HEK293 (cell line): ENCODE measurements at regions not wholly inside any gene's neighbourhood (a gene's known extent, or its start where the extent isn't known, plus 50 kb on each side); places are given as distances from the start of the nearest gene placed in this dataset.

Source experiments
- CTCF ChIA-PET: fragments of 350-600 bp; formaldehyde crosslinking; extraction: SDS; loops from one replicate; lab custom pipeline; 2021; ENCODE audit warnings: antibody characterized with exemption; lab: Yijun Ruan, JAX
- POLR2A ChIA-PET: fragments of 300-600 bp; formaldehyde crosslinking; extraction: SDS; loops from one replicate; lab custom pipeline; 2020; ENCODE audit warnings: antibody characterized with exemption, inconsistent platforms; lab: Yijun Ruan, JAX
- H3K27ac ChIP-seq: fragments of 200-500 bp; sonication (Bioruptor generic); 2 replicates; pipeline ENCODE4 v1.5.1; 2014; ENCODE audit warnings: low read depth, low read length, control low read depth, inconsistent platforms; ENCODE audit errors: extremely low read depth
- H3K36me3 ChIP-seq, 2 experiments: fragments of 200-500 bp in 1 of 2; sonication (Bioruptor generic) in 1 of 2; 1 replicate in 1 of 2; 2 replicates in 1 of 2; pipeline ENCODE4 v1.5.1; 2014 to 2017; ENCODE audit warnings: inconsistent platforms in 2 of 2, low read length in 2 of 2; ENCODE audit not compliant: control insufficient read depth in 2 of 2, insufficient read depth in 1 of 2
- H3K4me1 ChIP-seq: fragments of 200-500 bp; sonication (Bioruptor generic); 2 replicates; pipeline ENCODE4 v1.5.1; 2014; ENCODE audit warnings: mild to moderate bottlenecking, low read length, inconsistent platforms; ENCODE audit not compliant: control insufficient read depth, insufficient read depth
- H3K4me3 ChIP-seq: 2 replicates; pipeline ENCODE4 v1.5.1; 2011; ENCODE audit warnings: low read depth, mild to moderate bottlenecking, control low read depth, low read length, moderate library complexity
- H3K9me3 ChIP-seq: fragments of 200-500 bp; sonication (Bioruptor generic); 2 replicates; pipeline ENCODE4 v1.5.1; 2014; ENCODE audit warnings: low read depth, low read length, inconsistent platforms; ENCODE audit not compliant: control insufficient read depth, insufficient read depth
- BCL11B ChIP-seq: fragments of 450-650 bp; formaldehyde crosslinking; IDR thresholded peaks from 2 replicates; pipeline ENCODE4 v1.5.1; 2016; ENCODE audit warnings: low read depth, missing biosample characterization, missing genetic modification characterization
- MZF1 ChIP-seq: fragments of 450-650 bp; formaldehyde crosslinking; IDR thresholded peaks from 2 replicates; pipeline ENCODE4 v1.5.1; 2017; ENCODE audit warnings: missing biosample characterization, missing genetic modification characterization, borderline replicate concordance
- ZBTB7A ChIP-seq: fragments of 450-650 bp; formaldehyde crosslinking; IDR thresholded peaks from 2 replicates; pipeline ENCODE4 v1.5.1; 2016; ENCODE audit warnings: low read depth, missing biosample characterization, missing genetic modification characterization
- ZNF37A ChIP-seq: fragments of 450-650 bp; IDR thresholded peaks from 2 replicates; pipeline ENCODE4 v1.5.1; 2018; ENCODE audit warnings: missing biosample characterization, missing genetic modification characterization
- ZNF514 ChIP-seq: fragments of 450-650 bp; formaldehyde crosslinking; IDR thresholded peaks from 2 replicates; pipeline ENCODE4 v1.5.1; 2016; ENCODE audit warnings: missing biosample characterization, missing genetic modification characterization
- ZNF791 ChIP-seq: fragments of 450-650 bp; formaldehyde crosslinking; IDR thresholded peaks from 2 replicates; pipeline ENCODE4 v1.5.1; 2016; ENCODE audit warnings: missing biosample characterization, missing genetic modification characterization
- TF ChIP-seq, protein P1 (sequence below): fragments of 450-650 bp; formaldehyde crosslinking; IDR thresholded peaks from 2 replicates; pipeline ENCODE4 v1.5.0; 2017; ENCODE audit warnings: missing biosample characterization, missing genetic modification characterization, borderline replicate concordance
- TF ChIP-seq, protein P2 (sequence below): fragments of 450-650 bp; formaldehyde crosslinking; IDR thresholded peaks from 2 replicates; pipeline ENCODE4 v1.5.1; 2016; ENCODE audit warnings: missing biosample characterization, missing genetic modification characterization
- TF ChIP-seq, protein P3 (sequence below): fragments of 450-650 bp; formaldehyde crosslinking; IDR thresholded peaks from 2 replicates; pipeline ENCODE4 v1.5.1; 2016; ENCODE audit warnings: missing biosample characterization, missing genetic modification characterization
- TF ChIP-seq, protein P4 (sequence below): fragments of 450-650 bp; formaldehyde crosslinking; IDR thresholded peaks from 2 replicates; pipeline ENCODE4 v1.5.1; 2016; ENCODE audit warnings: missing biosample characterization, missing genetic modification characterization, low read depth
- TF ChIP-seq, protein P5 (sequence below): fragments of 450-650 bp; formaldehyde crosslinking; IDR thresholded peaks from 2 replicates; pipeline ENCODE4 v1.5.1; 2016; ENCODE audit warnings: missing biosample characterization, missing genetic modification characterization

DNA sequence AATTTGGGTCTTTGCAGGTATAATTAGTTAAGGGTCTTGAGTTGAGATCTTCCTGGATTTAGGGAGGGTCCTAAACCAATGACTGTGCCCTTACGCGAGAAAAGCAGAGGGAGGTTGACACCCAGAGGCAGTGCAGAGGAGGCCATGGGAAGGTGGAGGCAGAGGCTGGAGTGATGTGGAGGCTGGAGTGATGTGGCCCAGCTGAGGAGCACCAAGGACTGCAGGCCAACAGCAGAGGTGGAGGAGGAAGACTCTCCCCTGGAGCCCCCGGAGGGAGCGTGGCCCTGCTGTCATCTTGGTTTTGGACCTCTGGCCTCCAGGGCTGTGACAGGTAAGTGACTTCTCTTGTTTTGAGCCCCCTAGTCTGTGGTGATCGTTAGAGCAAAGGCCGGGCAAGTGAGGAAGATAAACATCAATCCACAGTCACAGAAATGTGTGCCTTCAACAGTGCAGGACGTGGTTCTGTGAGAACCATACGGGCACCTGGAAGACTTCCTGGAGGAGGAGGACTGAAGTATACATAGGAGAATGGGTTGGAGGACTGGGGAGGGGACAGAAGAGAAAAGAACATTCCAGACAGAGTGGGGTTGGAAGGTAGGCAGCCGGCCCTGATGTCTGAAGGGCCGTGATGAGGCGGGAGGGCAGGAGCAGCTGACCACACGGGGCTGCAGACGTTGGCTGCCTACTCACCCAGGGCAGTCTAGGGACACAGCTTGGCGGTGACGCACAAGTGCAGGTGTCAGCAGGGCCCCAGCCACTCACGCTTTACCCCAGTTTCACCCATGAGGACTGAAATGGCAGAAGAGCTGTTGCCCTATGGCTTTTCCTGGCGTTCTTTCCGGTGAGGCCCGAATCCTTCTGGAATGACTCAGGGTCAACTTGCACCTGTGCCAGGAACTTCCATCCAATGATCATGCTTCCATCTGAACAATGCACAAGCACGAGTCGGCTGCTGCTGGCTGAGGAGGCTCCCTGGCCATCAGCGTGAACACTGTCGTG is 270.2 kb downstream of the CTTN start:
- CTCF ChIA-PET, result no interaction called here
- Histone ChIP-seq H3K36me3 (no peaks in the 10 kb centered on the region), H3K9me3 (no peaks in the 10 kb centered on the region), H3K27ac (no peak overlapping the region)
- TF ChIP-seq, protein P1, sequence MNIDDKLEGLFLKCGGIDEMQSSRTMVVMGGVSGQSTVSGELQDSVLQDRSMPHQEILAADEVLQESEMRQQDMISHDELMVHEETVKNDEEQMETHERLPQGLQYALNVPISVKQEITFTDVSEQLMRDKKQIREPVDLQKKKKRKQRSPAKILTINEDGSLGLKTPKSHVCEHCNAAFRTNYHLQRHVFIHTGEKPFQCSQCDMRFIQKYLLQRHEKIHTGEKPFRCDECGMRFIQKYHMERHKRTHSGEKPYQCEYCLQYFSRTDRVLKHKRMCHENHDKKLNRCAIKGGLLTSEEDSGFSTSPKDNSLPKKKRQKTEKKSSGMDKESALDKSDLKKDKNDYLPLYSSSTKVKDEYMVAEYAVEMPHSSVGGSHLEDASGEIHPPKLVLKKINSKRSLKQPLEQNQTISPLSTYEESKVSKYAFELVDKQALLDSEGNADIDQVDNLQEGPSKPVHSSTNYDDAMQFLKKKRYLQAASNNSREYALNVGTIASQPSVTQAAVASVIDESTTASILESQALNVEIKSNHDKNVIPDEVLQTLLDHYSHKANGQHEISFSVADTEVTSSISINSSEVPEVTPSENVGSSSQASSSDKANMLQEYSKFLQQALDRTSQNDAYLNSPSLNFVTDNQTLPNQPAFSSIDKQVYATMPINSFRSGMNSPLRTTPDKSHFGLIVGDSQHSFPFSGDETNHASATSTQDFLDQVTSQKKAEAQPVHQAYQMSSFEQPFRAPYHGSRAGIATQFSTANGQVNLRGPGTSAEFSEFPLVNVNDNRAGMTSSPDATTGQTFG, result no peak
- TF ChIP-seq ZBTB7A (tag by site-specific recombination) (no peak), ZNF791 (no peak), BCL11B (tag by site-specific recombination) (no peak)
- TF ChIP-seq, protein P2, sequence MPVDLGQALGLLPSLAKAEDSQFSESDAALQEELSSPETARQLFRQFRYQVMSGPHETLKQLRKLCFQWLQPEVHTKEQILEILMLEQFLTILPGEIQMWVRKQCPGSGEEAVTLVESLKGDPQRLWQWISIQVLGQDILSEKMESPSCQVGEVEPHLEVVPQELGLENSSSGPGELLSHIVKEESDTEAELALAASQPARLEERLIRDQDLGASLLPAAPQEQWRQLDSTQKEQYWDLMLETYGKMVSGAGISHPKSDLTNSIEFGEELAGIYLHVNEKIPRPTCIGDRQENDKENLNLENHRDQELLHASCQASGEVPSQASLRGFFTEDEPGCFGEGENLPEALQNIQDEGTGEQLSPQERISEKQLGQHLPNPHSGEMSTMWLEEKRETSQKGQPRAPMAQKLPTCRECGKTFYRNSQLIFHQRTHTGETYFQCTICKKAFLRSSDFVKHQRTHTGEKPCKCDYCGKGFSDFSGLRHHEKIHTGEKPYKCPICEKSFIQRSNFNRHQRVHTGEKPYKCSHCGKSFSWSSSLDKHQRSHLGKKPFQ (tag by site-specific recombination), result no peak
- TF ChIP-seq, all 188 proteins: peak for 0
- no peak overlapping the region for H3K4me3 ChIP-seq
- POLR2A ChIA-PET, result no interaction called here
- H3K4me1 ChIP-seq, result no peaks in the 10 kb centered on the region

DNA sequence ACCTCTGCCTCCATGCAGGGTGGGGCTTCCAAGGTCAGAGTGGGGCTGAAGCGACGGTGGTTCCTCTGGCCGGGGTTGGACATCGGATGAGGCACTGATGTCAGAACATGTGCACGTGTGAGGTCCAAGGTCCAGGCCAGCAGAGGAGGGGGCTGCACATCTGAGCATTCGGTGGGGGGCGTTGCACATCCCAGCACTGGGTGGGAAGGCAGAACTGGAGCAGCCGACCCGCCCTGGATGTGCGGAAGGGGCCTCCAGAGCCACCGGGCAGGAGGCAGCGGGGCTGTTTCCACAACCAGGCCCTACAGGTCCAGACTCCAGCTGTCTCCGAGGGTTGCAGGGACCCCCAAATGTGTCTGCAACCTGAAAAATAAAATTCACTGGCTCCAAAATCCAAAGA is 271.0 kb downstream of the CTTN start:
- no peak overlapping the region for H3K4me3 ChIP-seq
- H3K9me3 ChIP-seq, result no peaks in the 10 kb centered on the region
- H3K4me1 ChIP-seq, result no peaks in the 10 kb centered on the region
- ChIA-PET CTCF (no interaction called here), POLR2A (no interaction called here)
- no peak overlapping the region for H3K27ac ChIP-seq
- TF ChIP-seq, protein P3, sequence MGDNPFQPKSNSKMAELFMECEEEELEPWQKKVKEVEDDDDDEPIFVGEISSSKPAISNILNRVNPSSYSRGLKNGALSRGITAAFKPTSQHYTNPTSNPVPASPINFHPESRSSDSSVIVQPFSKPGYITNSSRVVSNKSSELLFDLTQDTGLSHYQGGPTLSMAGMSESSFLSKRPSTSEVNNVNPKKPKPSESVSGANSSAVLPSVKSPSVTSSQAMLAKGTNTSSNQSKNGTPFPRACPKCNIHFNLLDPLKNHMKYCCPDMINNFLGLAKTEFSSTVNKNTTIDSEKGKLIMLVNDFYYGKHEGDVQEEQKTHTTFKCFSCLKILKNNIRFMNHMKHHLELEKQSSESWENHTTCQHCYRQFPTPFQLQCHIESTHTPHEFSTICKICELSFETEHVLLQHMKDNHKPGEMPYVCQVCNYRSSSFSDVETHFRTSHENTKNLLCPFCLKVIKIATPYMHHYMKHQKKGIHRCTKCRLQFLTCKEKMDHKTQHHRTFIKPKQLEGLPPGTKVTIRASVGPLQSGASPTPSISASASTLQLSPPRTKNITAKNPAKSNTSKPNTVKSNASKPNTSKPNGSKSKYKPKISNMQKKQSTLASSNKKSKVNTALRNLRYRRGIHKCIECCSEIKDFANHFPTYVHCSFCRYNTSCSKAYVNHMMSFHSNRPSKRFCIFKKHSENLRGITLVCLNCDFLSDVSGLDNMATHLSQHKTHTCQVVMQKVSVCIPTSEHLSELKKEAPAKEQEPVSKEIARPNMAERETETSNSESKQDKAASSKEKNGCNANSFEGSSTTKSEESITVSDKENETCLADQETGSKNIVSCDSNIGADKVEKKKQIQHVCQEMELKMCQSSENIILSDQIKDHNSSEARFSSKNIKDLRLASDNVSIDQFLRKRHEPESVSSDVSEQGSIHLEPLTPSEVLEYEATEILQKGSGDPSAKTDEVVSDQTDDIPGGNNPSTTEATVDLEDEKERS (tag by site-specific recombination), result no peak
- no peak for TF ChIP-seq MZF1 (tag by site-specific recombination)
- TF ChIP-seq, protein P4, sequence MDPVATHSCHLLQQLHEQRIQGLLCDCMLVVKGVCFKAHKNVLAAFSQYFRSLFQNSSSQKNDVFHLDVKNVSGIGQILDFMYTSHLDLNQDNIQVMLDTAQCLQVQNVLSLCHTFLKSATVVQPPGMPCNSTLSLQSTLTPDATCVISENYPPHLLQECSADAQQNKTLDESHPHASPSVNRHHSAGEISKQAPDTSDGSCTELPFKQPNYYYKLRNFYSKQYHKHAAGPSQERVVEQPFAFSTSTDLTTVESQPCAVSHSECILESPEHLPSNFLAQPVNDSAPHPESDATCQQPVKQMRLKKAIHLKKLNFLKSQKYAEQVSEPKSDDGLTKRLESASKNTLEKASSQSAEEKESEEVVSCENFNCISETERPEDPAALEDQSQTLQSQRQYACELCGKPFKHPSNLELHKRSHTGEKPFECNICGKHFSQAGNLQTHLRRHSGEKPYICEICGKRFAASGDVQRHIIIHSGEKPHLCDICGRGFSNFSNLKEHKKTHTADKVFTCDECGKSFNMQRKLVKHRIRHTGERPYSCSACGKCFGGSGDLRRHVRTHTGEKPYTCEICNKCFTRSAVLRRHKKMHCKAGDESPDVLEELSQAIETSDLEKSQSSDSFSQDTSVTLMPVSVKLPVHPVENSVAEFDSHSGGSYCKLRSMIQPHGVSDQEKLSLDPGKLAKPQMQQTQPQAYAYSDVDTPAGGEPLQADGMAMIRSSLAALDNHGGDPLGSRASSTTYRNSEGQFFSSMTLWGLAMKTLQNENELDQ (tag by site-specific recombination), result no peak
- TF ChIP-seq ZNF514 (tag by site-specific recombination), result no peak
- TF ChIP-seq ZNF37A (tag by site-specific recombination), result no peak
- TF ChIP-seq, protein P5, sequence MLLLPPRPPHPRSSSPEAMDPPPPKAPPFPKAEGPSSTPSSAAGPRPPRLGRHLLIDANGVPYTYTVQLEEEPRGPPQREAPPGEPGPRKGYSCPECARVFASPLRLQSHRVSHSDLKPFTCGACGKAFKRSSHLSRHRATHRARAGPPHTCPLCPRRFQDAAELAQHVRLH (tag by site-specific recombination), result no peak
- no peaks in the 10 kb centered on the region for H3K36me3 ChIP-seq
